ENCODE measurements at regions not wholly inside any gene's neighbourhood (a gene's known extent, or its start where the extent isn't known, plus 50 kb on each side); places are given as distances from the start of the nearest gene placed in this dataset.

GRCh38 chr18:78087338-78087737, 837.7 kb downstream of the GALR1 start:
- in situ Hi-C loops (cut with MboI; ENCODE audit: low sequenced_read_pairs): no loop called here

GRCh38 chr18:78090584-78090983, 840.9 kb downstream of the GALR1 start:
- in situ Hi-C loops (cut with MboI; ENCODE audit: low sequenced_read_pairs): no loop called here

GRCh38 chr18:78092901-78093300, 843.3 kb downstream of the GALR1 start:
- in situ Hi-C loops (cut with MboI; ENCODE audit: low sequenced_read_pairs): no loop called here

- in situ Hi-C loops (cut with MboI; ENCODE audit: low sequenced_read_pairs): no loop called here
These were observed 850.4 kb downstream of the GALR1 start for GRCh38 chr18:78099979-78100588.

- in situ Hi-C loops (cut with MboI; ENCODE audit: low sequenced_read_pairs): no loop called here
These were observed 851.4 kb downstream of the GALR1 start for GRCh38 chr18:78101091-78101490.

GRCh38 chr18:78102135-78102534, 852.5 kb downstream of the GALR1 start:
- in situ Hi-C loops (cut with MboI; ENCODE audit: low sequenced_read_pairs): no loop called here

GRCh38 chr18:78105611-78106010, 856.0 kb downstream of the GALR1 start:
- in situ Hi-C loops (cut with MboI; ENCODE audit: low sequenced_read_pairs): no loop called here

- in situ Hi-C loops (cut with MboI; ENCODE audit: low sequenced_read_pairs): no loop called here
These were observed 857.3 kb downstream of the GALR1 start for GRCh38 chr18:78106946-78107345.

- in situ Hi-C loops (cut with MboI; ENCODE audit: low sequenced_read_pairs): no loop called here
These were observed 857.7 kb downstream of the GALR1 start for GRCh38 chr18:78107363-78107762.

- in situ Hi-C loops (cut with MboI; ENCODE audit: low sequenced_read_pairs): no loop called here
These were observed 858.9 kb downstream of the GALR1 start for GRCh38 chr18:78108554-78108953.

- in situ Hi-C loops (cut with MboI; ENCODE audit: low sequenced_read_pairs): no loop called here
These were observed 863.7 kb downstream of the GALR1 start for GRCh38 chr18:78113136-78113939.

- in situ Hi-C loops (cut with MboI; ENCODE audit: low sequenced_read_pairs): no loop called here
These were observed 864.2 kb downstream of the GALR1 start for GRCh38 chr18:78113940-78114251.

GRCh38 chr18:78115896-78116561, 863.6 kb upstream of the SALL3 start:
- in situ Hi-C loops (cut with MboI; ENCODE audit: low sequenced_read_pairs): no loop called here

GRCh38 chr18:78123144-78123909, 856.3 kb upstream of the SALL3 start:
- in situ Hi-C loops (cut with MboI; ENCODE audit: low sequenced_read_pairs): no loop called here

- in situ Hi-C loops (cut with MboI; ENCODE audit: low sequenced_read_pairs): no loop called here
These were observed 855.5 kb upstream of the SALL3 start for GRCh38 chr18:78123926-78124797.

- in situ Hi-C loops (cut with MboI; ENCODE audit: low sequenced_read_pairs): no loop called here
These were observed 854.3 kb upstream of the SALL3 start for GRCh38 chr18:78125206-78125896.

- in situ Hi-C loops (cut with MboI; ENCODE audit: low sequenced_read_pairs): no loop called here
These were observed 853.5 kb upstream of the SALL3 start for GRCh38 chr18:78126106-78126505.

GRCh38 chr18:78126536-78126935, 853.1 kb upstream of the SALL3 start:
- in situ Hi-C loops (cut with MboI; ENCODE audit: low sequenced_read_pairs): no loop called here

GRCh38 chr18:78127041-78127440, 852.6 kb upstream of the SALL3 start:
- in situ Hi-C loops (cut with MboI; ENCODE audit: low sequenced_read_pairs): no loop called here

GRCh38 chr18:78128004-78128403, 851.6 kb upstream of the SALL3 start:
- in situ Hi-C loops (cut with MboI; ENCODE audit: low sequenced_read_pairs): no loop called here

Data from HL-60/S4 treated with phorbol 12-myristate 13-acetate at 8.2 ng/mL for 4 days and 3 days (cell line).